ENCODE measurements at regions not wholly inside any gene's neighbourhood (a gene's known extent, or its start where the extent isn't known, plus 50 kb on each side); places are given as distances from the start of the nearest gene placed in this dataset.

- no peak overlapping the region for H2BK12ac ChIP-seq (ENCODE audit: insufficient read length, low read depth, low read length)
- no peaks in the 10 kb centered on the region for H3K9me3 ChIP-seq (ENCODE audit: control insufficient read depth, low read depth, low read length)
- no peak overlapping the region for H2AK5ac ChIP-seq (ENCODE audit: insufficient read length, low read length)
- no peak overlapping the region for H2BK15ac ChIP-seq (ENCODE audit: low read depth, low read length)
- no peak overlapping the region for H3K27ac Mint-ChIP-seq
- no peaks in the 10 kb centered on the region for H3K23me2 ChIP-seq (ENCODE audit: insufficient read length, low read depth, low read length, poor library complexity, severe bottlenecking)
- no peaks in the 10 kb centered on the region for H3K79me2 ChIP-seq (ENCODE audit: insufficient read depth, low read length)
- H3K4me1 Mint-ChIP-seq: peaks cover 0 to 6% of the 10 kb centered on the region in 2 experiments; a peak in 1 of 4 replicates
- no peaks in the 10 kb centered on the region for H4K20me1 ChIP-seq (ENCODE audit: control insufficient read depth, insufficient read depth, insufficient read length)
- DNase-seq: no peak
- no peaks in the 10 kb centered on the region for H3K27me3 Mint-ChIP-seq (ENCODE audit: low read depth)
- no peak overlapping the region for H3K56ac ChIP-seq (ENCODE audit: insufficient read length, low read depth, low read length)
- no peaks in the 10 kb centered on the region for H3K79me1 ChIP-seq (ENCODE audit: insufficient read depth, low read depth, low read length, poor library complexity, severe bottlenecking)
- WGBS (ENCODE audit: extremely low coverage, insufficient read length, low lambda C conversion rate): no CpG with 5 or more reads among the region's 1 CpG
- no peaks in the 10 kb centered on the region for H3K27me3 ChIP-seq (ENCODE audit: insufficient read depth, low read length)
- H2AFZ ChIP-seq (ENCODE audit: low read length): no peak overlapping the region
- no peak overlapping the region for H3K4me2 ChIP-seq (ENCODE audit: insufficient read depth, insufficient read length, low read length)
- H4K91ac ChIP-seq (ENCODE audit: insufficient read length, low read depth, low read length): no peak overlapping the region
- H3K4ac ChIP-seq (ENCODE audit: low read depth, low read length): no peak overlapping the region
- H3K9ac ChIP-seq (ENCODE audit: extremely low read depth, insufficient read length, low read length): no peak overlapping the region
- H4K5ac ChIP-seq (ENCODE audit: insufficient read length, low read depth, low read length): no peak overlapping the region
- no peaks in the 10 kb centered on the region for H3K36me3 Mint-ChIP-seq (ENCODE audit: insufficient read depth in 1 of 3, low read depth in 3 of 3)
- no peak overlapping the region for H4K8ac ChIP-seq (replicated peaks; ENCODE audit: insufficient read length, low read depth, low read length)
- H3K4me1 ChIP-seq (ENCODE audit: insufficient read depth, low read length): no peaks in the 10 kb centered on the region; the same call in 1 of the 2 replicates
- no peaks in the 10 kb centered on the region for H3K9me3 Mint-ChIP-seq
- no peak overlapping the region for H3K23ac ChIP-seq (ENCODE audit: insufficient read length, low read depth, low read length)
- no peak overlapping the region for H2BK20ac ChIP-seq (ENCODE audit: low read depth, low read length, poor library complexity, severe bottlenecking)
- no peak overlapping the region for H3K14ac ChIP-seq (ENCODE audit: insufficient read depth, low read length)
- no peak overlapping the region for H2BK5ac ChIP-seq (ENCODE audit: insufficient read length, low read length)
- H2BK120ac ChIP-seq (ENCODE audit: low read depth, low read length, poor library complexity, severe bottlenecking): no peak overlapping the region
- H3K4me3 Mint-ChIP-seq: no peak overlapping the region
- H3K27ac ChIP-seq (ENCODE audit: insufficient read length, low read depth, low read length): no peak overlapping the region
- no peak overlapping the region for H3T11ph ChIP-seq (ENCODE audit: low read length)
- H3K18ac ChIP-seq (ENCODE audit: insufficient read length, low read depth, low read length): no peak overlapping the region
- no peak for TF ChIP-seq CTCF (conservative IDR thresholded peaks at IDR 0.05)
These were observed 151.7 kb upstream of the SAMSN1 start for GRCh38 chr21:14697769-14698168.

Measured in H9 (cell line).